ENCODE measurements at regions not wholly inside any gene's neighbourhood (a gene's known extent, or its start where the extent isn't known, plus 50 kb on each side); places are given as distances from the start of the nearest gene placed in this dataset.

DNA sequence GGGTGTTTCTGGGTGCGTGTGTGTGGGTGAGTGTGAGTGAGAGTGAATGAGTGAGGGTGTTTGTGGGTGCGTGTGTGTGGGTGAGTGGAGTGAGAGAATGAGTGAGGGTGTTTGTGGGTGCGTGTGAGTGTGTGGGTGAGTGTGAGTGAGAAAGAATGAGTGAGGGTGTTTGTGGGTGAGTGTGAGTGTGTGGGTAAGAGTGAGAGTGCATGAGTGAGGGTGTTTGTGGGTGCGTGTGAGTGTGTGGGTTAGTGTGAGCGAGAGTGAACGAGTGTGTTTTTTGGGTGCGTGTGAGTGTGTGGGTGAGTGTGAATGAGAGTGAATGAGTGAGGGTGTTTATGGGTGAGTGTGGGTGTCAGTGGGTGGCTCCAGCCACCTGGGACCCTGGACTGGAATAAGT is 1676.1 kb upstream of the TENM3 start:
- TF ChIP-seq, protein P1, sequence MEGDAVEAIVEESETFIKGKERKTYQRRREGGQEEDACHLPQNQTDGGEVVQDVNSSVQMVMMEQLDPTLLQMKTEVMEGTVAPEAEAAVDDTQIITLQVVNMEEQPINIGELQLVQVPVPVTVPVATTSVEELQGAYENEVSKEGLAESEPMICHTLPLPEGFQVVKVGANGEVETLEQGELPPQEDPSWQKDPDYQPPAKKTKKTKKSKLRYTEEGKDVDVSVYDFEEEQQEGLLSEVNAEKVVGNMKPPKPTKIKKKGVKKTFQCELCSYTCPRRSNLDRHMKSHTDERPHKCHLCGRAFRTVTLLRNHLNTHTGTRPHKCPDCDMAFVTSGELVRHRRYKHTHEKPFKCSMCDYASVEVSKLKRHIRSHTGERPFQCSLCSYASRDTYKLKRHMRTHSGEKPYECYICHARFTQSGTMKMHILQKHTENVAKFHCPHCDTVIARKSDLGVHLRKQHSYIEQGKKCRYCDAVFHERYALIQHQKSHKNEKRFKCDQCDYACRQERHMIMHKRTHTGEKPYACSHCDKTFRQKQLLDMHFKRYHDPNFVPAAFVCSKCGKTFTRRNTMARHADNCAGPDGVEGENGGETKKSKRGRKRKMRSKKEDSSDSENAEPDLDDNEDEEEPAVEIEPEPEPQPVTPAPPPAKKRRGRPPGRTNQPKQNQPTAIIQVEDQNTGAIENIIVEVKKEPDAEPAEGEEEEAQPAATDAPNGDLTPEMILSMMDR (IDR thresholded peaks at IDR 0.05): no peak
- TF ChIP-seq POLR2A (IDR thresholded peaks at IDR 0.05): no peak
